ENCODE measurements at regions not wholly inside any gene's neighbourhood (a gene's known extent, or its start where the extent isn't known, plus 50 kb on each side); places are given as distances from the start of the nearest gene placed in this dataset.

DNA sequence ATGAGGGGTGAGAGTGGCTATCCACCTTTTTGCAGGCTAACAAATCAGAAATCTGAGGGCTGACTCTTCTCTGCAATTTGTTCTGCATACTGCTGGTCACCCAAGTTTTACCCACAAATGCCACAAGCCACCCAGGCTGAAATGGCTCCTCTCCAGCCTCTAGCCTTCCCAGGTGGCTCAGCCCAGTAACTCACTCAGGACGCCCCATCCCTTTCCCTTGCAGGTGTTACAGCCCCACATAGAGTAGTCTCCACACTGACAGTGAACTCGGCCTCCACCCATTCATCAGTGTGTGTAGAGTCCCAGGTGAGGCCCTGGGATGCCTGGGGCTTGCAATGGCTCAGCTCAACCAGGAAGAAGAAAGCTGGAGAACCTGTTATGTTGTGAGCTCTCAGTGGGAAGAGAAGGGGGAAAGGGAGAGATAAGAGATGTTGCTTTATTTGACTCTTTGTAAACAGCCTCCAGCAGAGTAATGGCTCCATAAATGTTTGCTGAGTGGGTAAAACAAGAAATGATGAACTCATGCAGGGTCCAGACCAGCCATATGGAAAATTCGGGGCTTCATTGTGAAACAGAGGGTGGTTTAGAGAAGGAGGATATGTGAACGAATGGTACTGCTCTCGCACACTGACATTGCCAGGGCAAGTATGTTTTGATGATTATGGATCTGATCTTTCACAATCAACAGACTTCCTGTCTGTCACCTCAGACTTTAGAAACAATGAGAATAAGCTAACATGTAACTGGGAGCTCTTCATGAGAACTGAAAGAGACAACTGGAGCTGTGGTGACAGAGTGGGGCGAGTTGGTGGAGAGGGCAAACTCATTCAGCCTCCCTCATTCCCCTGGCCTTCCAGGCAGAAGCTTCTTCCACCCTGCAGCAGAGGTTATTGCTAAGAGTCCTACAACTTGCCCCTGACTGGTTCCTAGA lies 74.2 kb upstream of the RFC3 start:
- TF ChIP-seq TAF1 (IDR thresholded peaks at IDR 0.05; ENCODE audit: borderline replicate concordance, insufficient read depth, low read length): no peak
- no peak for TF ChIP-seq SIN3A (IDR thresholded peaks at IDR 0.05; ENCODE audit: borderline replicate concordance, insufficient read depth, low read length)
- no peak for TF ChIP-seq POLR2AphosphoS5 (IDR thresholded peaks at IDR 0.05; ENCODE audit: low read depth, low read length)
- TF ChIP-seq, protein P1, sequence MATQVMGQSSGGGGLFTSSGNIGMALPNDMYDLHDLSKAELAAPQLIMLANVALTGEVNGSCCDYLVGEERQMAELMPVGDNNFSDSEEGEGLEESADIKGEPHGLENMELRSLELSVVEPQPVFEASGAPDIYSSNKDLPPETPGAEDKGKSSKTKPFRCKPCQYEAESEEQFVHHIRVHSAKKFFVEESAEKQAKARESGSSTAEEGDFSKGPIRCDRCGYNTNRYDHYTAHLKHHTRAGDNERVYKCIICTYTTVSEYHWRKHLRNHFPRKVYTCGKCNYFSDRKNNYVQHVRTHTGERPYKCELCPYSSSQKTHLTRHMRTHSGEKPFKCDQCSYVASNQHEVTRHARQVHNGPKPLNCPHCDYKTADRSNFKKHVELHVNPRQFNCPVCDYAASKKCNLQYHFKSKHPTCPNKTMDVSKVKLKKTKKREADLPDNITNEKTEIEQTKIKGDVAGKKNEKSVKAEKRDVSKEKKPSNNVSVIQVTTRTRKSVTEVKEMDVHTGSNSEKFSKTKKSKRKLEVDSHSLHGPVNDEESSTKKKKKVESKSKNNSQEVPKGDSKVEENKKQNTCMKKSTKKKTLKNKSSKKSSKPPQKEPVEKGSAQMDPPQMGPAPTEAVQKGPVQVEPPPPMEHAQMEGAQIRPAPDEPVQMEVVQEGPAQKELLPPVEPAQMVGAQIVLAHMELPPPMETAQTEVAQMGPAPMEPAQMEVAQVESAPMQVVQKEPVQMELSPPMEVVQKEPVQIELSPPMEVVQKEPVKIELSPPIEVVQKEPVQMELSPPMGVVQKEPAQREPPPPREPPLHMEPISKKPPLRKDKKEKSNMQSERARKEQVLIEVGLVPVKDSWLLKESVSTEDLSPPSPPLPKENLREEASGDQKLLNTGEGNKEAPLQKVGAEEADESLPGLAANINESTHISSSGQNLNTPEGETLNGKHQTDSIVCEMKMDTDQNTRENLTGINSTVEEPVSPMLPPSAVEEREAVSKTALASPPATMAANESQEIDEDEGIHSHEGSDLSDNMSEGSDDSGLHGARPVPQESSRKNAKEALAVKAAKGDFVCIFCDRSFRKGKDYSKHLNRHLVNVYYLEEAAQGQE (IDR thresholded peaks at IDR 0.05; ENCODE audit: insufficient read depth in 1 of 2, low read depth in 2 of 2, low read length in 2 of 2): no peak
- no peak for TF ChIP-seq FOXP2 (optimal IDR thresholded peaks at IDR 0.05; ENCODE audit: borderline replicate concordance, extremely low read depth, extremely low read length, insufficient read depth)

- no peak for TF ChIP-seq FOXP2 (optimal IDR thresholded peaks at IDR 0.05; ENCODE audit: borderline replicate concordance, extremely low read depth, extremely low read length, insufficient read depth)
- TF ChIP-seq POLR2AphosphoS5 (IDR thresholded peaks at IDR 0.05; ENCODE audit: low read depth, low read length): no peak
- no peak for TF ChIP-seq TAF1 (IDR thresholded peaks at IDR 0.05; ENCODE audit: borderline replicate concordance, insufficient read depth, low read length)
- TF ChIP-seq, protein P1 (IDR thresholded peaks at IDR 0.05; ENCODE audit: insufficient read depth in 1 of 2, low read depth in 2 of 2, low read length in 2 of 2): no peak
- TF ChIP-seq SIN3A (IDR thresholded peaks at IDR 0.05; ENCODE audit: borderline replicate concordance, insufficient read depth, low read length): no peak
These were observed 73.2 kb upstream of the RFC3 start for GRCh38 chr13:33744589-33745369.

DNA sequence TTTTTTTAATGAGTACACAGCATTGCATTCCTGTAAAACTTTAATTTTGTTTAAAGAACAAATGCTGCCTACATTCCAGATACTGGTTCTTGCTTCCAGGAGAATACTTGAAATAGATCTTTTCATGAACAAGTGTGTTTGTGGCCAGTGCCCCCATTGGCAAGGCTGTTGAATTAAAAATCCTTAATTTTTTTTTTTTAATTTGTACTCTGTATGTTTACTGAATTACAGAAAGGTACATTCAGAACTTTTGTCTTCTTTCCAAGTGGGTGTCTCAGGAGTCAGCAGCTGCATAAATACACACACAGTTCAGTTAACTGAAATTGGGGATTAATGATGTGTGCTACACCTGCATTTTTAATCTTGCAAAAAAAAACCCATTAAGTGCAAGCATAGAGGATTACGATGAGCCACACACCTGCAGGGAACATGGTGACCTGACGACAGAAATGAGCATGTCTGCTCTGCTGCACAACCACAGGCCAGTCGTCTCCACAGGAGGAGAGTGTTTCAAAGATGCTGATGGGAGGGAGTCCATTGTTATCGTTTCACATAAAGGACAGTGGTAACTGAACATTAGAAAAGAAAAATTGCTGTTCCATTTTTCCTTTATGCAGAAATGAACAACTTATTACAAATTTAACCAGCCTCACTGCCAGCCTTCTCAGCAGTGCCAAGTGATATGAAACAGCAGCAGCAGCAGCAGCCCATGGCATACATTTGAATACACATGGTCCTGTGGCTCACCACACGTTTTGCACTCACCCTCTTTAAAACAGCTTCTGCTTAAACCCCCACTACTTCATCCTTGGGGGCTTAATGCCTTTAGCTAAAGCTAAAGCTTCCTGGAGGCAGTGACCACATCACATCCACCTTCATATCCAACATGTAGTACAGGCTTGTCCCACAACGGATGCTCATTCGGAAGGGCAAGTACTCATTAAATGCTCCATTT lies 72.3 kb upstream of the RFC3 start:
- TF ChIP-seq TAF1 (IDR thresholded peaks at IDR 0.05; ENCODE audit: borderline replicate concordance, insufficient read depth, low read length): no peak
- TF ChIP-seq POLR2AphosphoS5 (IDR thresholded peaks at IDR 0.05; ENCODE audit: low read depth, low read length): no peak
- no peak for TF ChIP-seq FOXP2 (optimal IDR thresholded peaks at IDR 0.05; ENCODE audit: borderline replicate concordance, extremely low read depth, extremely low read length, insufficient read depth)
- TF ChIP-seq, protein P1 (IDR thresholded peaks at IDR 0.05; ENCODE audit: insufficient read depth in 1 of 2, low read depth in 2 of 2, low read length in 2 of 2): no peak
- TF ChIP-seq SIN3A (IDR thresholded peaks at IDR 0.05; ENCODE audit: borderline replicate concordance, insufficient read depth, low read length): no peak

- TF ChIP-seq, protein P1 (IDR thresholded peaks at IDR 0.05; ENCODE audit: insufficient read depth in 1 of 2, low read depth in 2 of 2, low read length in 2 of 2): no peak
- TF ChIP-seq TAF1 (IDR thresholded peaks at IDR 0.05; ENCODE audit: borderline replicate concordance, insufficient read depth, low read length) (no peak), POLR2AphosphoS5 (IDR thresholded peaks at IDR 0.05; ENCODE audit: low read depth, low read length) (no peak), SIN3A (IDR thresholded peaks at IDR 0.05; ENCODE audit: borderline replicate concordance, insufficient read depth, low read length) (no peak), FOXP2 (optimal IDR thresholded peaks at IDR 0.05; ENCODE audit: borderline replicate concordance, extremely low read depth, extremely low read length, insufficient read depth) (no peak)
These were observed 71.1 kb upstream of the RFC3 start for GRCh38 chr13:33746867-33747266.
